NCI-H2196 treated with DMSO at 0.1 percent for 48 hours (cell line): ENCODE measurements at regions not wholly inside any gene's neighbourhood (a gene's known extent, or its start where the extent isn't known, plus 50 kb on each side); places are given as distances from the start of the nearest gene placed in this dataset.
A peak's percentile ranks its signal among the peaks of the same experiment; 100 is the strongest.
"Not testable (repeated sequence)": the region's sequence is repeated elsewhere in the genome, so short reads cannot be mapped to it uniquely, and the experiment has no call there.

ENCODE experiments used
- DNase-seq: peaks from one replicate; lab custom pipeline; 2025; ENCODE audit not compliant: unreplicated experiment; lab: John Stamatoyannopoulos, UW

GRCh38 chr9:119941091-119941490 lies 571.9 kb upstream of the BRINP1 start:
- DNase-seq, result no peak

GRCh38 chr9:119938871-119939270 lies 569.6 kb upstream of the BRINP1 start:
- no peak for DNase-seq

- no peak for DNase-seq
Measured at GRCh38 chr9:119934497-119934896, 565.3 kb upstream of the BRINP1 start.

GRCh38 chr9:119933191-119933590 lies 564.0 kb upstream of the BRINP1 start:
- no peak for DNase-seq

GRCh38 chr9:119924736-119925135 lies 555.5 kb upstream of the BRINP1 start:
- no peak for DNase-seq

- no peak for DNase-seq
Measured at GRCh38 chr9:119917175-119917574, 547.9 kb upstream of the BRINP1 start.

DNA sequence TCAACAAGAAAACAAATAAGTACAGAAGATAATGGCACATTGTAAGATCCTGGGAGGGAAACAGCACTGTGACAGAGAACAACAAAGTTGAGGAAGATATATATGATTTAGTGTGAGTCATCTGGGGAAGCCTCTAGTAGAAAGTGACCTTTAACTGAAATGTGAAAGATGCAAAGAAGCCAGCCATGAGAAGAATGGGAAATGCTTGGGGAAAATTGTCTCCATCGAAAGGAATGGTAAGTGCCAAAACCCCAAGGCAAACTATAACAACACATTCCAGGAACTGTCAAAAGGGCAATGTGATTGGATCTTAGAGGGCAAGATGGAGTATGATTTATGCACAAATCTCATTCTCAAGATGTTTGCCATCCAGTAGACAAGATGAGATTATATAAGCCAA lies 537.8 kb upstream of the BRINP1 start:
- no peak for DNase-seq

GRCh38 chr9:119905724-119906123 lies 536.5 kb upstream of the BRINP1 start:
- DNase-seq, result no peak

DNA sequence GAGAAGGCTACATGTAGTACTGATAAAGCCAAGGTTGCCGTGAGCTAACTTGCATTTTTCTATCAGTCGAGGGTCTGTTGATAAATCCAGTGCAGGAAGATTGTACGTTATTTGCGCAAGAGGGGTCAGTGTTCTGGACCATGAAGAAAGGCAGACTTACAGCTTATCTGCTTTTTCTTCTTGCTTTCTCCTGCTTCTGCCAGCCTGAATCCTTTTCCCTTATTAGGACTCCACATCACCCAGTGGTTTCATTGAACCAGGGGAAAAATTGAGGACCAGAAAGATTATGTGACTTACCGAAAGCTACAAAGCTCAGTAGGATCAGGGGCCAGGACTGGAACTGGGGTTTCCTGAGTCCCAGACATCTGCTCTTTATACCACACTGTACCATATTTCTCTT lies 534.6 kb upstream of the BRINP1 start:
- no peak for DNase-seq

DNA sequence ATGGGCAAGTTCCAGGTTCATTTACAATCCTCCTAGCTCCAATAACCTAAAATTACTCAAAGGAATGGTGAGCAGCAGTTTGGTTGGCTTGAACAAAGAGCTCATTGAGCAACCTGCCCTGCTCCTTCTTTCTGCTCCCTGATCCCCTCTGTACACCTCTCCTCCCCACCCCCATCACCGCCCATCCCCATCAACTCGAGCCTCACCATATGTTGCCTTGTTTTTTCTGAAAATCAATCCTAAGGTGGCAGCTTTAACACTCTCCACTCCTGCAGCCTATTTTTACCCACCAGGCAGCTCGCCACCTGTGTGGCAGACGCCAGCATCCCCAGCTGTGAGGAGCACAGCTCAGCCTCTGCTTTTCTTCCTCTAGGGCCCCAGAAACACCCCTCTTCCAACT lies 533.4 kb upstream of the BRINP1 start:
- no peak for DNase-seq

- no peak for DNase-seq
Measured at GRCh38 chr9:119898316-119898715, 529.1 kb upstream of the BRINP1 start.

DNA sequence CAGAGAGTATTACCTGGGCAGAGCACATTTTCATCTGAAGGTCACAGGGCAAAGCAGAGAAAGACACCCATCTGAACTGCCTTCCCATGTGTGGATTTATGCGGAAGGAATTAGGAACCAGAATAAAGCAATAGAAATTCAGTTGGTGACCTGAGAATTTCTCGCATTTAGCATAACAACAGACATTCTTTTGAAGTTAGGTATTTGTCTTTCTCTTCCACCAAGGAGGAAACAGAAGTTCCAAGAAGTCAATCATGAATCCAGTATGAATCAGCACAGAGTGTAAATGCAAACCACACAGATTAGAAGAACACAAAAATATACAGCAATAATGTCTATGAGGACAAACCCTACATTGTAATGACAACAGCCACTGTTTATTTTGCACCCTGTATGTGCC lies 515.2 kb upstream of the BRINP1 start:
- no peak for DNase-seq

DNA sequence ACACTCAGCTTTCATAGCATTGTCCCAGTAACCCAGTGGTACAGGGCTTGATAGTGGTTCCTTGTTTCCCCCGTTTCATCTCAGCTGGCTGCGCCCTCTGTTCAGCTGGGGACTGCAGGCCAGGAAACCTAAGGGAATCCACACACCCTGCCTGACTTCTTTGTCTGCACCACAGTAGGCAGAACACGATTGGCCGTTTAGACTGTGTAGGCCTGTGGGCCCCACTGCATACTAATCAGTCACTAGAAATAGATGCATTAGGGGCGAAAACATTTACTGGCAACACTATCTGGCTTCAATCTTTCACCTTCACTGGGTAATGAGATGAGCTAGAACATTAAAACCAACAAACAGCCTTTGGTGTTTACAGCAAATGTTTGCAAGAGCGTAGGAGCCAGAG lies 512.7 kb upstream of the BRINP1 start:
- DNase-seq, result no peak

- no peak for DNase-seq
Measured at GRCh38 chr9:119880361-119880760, 511.1 kb upstream of the BRINP1 start.

- no peak for DNase-seq
Measured at GRCh38 chr9:119877306-119877705, 508.1 kb upstream of the BRINP1 start.

DNA sequence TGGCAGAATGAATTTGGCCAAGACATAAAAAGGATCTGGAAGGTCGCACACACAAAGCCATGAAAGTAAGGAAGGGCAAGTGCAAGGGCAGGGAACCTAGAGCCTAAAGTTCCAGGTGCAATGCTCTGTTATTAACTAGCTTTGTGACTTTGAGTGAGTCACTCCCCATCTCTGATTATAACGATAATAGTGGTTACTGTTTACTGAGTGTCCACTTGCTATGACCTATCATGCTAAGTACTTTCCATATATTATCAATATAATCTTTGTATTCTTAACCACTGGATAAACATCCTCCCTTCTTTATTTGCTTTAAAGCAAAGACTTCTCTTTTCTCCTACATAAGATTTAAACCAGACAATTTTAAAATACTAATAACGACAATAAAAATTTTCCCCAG lies 504.6 kb upstream of the BRINP1 start:
- no peak for DNase-seq

- DNase-seq, result not testable (repeated sequence)
Measured at GRCh38 chr9:119870251-119870650, 501.0 kb upstream of the BRINP1 start.

DNA sequence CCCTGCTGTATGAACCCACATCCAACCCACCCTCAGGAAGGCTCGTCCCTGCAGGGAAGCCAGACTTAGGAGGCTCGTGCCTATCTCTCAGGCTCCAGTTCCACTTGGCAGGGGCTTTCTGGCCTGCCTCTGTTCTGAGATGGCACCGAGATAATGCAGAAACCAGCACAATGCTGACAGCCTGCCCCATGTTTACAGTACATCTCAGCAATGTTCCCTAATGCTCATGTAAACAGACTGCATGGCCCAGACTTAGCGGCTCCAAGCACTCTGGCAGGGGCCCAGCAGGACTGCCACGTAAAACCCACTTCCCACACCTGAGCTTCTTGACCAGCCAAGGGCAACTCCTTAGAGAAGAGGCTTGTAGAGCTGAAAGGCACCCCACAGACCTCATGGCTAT lies 499.5 kb upstream of the BRINP1 start:
- DNase-seq, result peak; percentile 67

- DNase-seq, result no peak
Measured at GRCh38 chr9:119861842-119862241, 492.6 kb upstream of the BRINP1 start.

GRCh38 chr9:119859128-119859527 lies 489.9 kb upstream of the BRINP1 start:
- DNase-seq, result no peak

- DNase-seq, result no peak
Measured at GRCh38 chr9:119853126-119853525, 483.9 kb upstream of the BRINP1 start.

DNA sequence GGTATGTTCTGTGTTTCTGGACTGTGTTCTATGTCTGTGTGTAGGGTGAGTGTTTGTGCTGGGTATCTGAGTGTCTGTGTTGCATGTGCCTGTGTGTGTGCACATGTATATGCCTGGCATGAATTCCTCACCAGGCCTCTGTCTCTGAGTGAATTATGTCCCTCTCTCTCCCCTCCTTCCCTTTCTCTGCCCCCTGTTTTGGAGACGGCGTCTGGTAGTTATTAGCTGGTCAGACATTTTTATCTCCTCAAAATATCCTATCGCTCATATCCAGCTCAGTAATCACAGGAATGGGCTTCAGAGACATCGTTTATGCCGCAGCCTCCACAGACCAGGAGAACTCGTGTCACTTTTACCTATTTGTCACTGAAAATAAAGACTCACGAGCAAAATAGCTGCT lies 483.2 kb upstream of the BRINP1 start:
- DNase-seq, result no peak

DNA sequence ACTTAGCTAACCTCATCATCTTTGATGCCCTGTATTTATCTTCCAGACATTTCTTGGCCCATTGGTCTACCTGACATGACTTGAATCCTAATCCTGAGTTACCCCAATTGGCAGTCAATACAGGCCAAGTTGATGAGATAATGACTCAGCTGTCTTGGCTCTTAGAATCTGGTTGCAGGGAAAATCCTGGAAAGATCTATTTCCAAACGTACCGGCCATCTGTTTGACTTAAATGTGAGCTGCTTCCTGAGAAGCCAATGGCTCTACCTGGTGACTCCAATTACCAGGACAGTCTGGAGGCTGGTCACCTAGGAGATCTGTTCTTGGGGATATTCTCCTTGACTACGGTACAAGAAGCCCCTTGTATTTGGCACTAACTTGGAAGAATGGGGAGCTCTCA lies 475.2 kb upstream of the BRINP1 start:
- no peak for DNase-seq

DNA sequence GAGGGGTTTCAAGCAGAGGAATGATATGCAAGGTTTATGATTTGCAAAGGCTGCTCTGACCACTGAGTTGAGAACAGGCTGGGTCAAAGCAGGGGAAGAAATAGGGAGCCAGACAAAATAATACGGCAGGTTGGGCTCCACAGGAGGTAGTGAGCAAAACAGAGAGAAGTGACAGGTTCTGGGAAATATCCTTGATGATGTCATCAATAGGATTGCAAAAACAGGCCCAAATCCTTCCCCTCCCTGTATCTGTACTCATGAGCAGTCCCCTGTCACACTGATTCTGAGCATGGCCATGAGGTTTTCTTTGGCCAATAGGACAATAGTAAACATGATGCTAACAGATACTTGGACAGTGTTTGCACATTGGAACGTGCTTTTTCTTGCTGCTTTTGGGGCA lies 471.8 kb upstream of the BRINP1 start:
- no peak for DNase-seq
